Superior temporal gyrus (tissue), 1 donor: ENCODE measurements at regions not wholly inside any gene's neighbourhood (a gene's known extent, or its start where the extent isn't known, plus 50 kb on each side); places are given as distances from the start of the nearest gene placed in this dataset.
A peak's percentile ranks its signal among the peaks of the same experiment; 100 is the strongest.

Source experiments
- DNase-seq: peaks from one replicate; pipeline ENCODE4 v3.0.0-alpha.2; 2016; ENCODE audit errors: extremely low spot score

DNA sequence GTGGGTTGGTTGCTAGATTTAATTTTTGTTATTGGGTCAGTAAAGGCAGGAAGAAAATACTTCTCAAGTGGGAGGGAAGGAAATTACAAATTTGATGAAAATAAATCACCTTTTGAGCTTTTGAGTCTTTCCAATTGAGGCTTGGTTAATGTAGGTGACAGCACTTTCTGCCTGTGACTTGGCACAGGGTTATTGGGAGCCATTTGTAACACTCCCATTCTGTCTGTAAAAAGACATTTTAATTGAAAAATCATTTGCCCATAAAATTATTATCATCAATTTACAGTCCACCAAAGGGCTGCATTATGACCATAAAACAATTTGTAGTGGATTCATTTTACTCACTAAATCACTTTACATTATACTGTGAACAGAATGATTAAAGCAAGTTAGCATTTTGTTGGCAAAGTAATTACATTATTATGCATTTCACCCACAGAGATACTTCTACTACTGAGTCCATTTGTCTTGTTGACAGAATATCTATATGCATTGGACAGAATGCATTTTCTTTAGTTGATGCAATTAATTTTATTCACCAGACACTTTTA, 974.6 kb downstream of the UQCRFS1 start:
- DNase-seq = no peak

DNA sequence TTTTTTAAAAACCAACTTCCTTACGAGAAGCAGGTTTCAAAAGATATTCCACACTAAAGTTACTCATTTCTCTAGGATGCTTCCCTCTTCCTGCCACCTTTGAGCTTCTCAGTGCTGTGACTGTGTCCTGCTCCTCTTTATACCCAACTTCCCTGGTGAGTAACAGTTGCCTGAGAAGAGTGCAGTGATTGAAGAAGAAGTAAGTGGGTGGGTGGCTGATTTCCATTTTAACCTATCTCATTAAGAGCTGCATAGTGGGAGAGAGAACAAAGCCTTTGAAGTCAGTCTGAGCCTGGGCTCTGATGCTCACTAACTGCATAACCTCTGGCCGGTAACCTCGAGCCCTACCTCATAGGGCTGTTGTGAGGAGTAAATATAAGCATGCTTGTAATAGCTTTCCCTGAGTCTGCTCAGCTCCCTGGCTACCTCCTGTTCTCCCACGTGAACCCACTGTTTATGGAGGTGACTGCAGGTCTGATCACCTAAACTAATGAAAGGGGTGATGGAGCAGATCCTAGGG, 977.3 kb downstream of the UQCRFS1 start:
- DNase-seq = no peak

DNA sequence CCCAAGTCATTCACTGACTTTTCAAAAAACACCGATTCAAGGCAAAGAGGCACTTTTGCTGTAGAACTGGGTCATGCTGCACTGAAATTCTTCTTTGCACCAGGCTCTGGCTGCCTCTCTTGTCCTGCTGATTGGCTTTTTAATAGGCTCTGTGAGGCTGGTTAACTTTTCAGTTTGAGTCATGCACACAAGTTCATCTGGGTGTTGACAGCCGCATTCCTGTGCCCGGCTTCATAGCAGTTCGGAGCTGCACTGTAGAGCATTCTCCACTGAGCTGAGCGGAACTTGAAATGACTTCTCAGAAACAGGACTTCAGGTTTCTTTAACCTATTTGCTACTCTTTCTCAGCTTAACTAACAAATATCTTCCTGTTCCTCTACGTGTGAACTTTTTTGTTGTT, 978.3 kb downstream of the UQCRFS1 start:
- no peak for DNase-seq

DNA sequence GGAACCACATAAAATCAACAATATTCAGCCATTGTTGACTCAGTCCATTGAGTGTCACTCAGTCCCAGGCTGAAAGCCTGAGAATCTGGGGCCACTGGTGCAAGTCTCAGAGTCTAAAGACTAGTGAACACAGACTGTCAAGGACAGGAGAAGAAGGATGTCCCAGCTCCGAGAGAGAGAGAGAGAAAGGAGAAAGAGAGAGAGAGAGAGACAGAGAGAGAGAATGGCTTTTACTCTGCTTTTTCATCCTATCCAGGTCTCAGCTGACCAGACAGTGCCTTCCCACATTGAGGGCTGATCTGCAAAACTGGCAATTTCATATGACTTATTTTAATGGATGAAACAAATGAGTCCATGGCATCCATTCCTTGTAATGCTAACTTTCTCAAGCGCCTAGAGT, 984.1 kb downstream of the UQCRFS1 start:
- DNase-seq = no peak

DNA sequence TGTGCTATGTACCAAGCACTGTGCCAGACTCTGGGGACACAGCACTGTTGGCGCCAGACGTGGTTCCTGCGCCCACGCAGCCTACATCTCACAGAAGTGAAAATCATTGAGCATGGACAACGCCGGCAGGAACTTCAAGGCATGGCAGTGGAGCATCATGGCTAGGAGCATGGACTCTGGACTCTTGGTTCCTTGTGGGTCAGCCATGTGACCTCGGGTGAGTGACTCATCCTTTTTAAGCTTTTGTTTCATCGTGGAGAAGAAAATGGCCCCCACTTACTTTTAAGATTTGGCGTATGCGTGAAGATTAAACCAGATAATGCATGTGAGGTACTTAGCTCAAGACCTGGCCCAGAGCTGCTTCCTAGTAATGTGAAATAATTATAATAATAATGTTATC, 988.5 kb downstream of the UQCRFS1 start:
- DNase-seq = no peak

DNA sequence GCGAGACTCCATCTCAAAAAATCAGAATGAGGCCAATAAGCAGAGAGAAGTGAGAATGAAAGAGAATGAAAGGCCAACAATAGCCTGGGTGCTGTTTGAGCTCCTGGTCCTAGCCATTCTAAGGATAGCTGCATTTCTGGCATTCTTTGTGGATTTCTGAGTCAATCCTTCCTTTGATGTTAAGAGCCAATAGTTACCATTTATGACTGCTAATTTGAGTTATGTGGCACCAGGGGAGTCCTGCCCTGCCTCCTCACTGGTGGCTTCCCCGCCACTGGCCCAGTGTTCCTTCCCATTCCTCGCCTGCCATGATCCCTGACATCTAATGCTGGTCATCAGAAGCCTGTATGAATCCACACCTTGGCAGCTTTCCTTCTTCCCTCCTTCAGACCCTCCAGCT, 991.2 kb downstream of the UQCRFS1 start:
- DNase-seq = no peak

DNA sequence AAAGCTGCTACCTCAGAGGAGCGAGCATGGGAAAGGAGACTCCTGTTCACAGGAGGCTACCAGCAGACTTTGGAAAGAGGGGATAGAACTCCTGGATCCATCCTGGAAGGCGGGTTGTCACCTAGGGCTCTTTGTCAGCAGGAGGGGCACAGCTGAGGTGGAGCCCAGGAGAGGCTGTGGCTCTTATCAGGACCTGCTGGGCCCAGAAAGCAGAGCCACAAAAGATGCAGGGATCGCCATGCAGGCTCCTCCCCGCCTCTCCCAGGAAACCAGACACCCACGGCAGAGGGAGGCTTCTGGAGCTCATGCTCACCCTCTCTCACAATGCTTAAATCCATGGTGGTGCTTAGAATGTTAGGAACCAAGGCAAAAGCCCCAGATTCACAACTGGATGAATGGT, 994.2 kb downstream of the UQCRFS1 start:
- no peak for DNase-seq

DNA sequence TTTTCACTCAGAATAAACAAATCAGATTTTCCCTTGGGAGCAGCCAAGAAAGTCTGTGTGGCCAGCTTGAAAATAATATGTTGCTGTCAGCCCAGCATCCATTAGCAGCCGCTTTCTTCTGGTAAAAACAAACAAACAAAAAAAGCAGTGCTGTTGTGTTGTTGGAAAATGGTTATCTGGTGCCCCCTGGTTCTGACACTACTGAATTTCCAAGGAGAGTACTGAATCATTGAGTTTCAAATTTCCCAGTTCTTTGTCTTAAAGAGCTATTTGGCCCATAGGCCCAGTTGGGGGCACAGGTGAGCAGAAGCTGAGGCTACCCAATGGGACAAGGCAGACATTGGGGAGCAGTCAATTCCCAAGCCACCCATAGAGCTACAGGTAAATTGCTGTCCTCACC, 995.9 kb downstream of the UQCRFS1 start:
- no peak for DNase-seq

DNA sequence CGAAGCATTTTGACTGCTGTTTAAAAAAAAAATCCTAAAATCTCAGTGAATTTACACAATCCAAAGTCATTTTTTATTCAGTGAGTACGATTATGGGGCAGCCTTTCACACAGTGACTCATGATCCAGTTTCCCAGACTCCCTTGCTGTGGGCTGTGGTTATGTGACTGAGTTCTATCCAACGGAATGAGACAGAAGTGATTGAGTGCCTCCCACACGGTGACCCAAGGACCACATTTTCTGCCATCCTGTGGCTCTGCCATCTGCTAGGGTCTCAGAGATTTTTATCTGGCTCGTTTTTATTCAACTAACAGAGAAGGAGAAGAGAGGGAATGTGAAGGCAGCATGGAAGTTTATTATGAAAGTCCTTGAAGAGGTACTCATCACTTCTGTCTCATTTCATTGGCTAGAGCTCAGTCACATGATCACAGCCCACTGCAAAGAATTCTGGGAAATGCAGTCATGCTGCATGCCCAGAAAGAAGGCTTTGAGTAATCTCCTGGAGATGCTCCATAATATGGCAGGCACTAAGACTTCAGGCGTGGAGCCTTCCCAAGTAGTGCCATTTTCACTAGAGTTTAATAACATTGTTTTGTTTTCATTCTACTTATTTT, 999.4 kb downstream of the UQCRFS1 start:
- no peak for DNase-seq

DNA sequence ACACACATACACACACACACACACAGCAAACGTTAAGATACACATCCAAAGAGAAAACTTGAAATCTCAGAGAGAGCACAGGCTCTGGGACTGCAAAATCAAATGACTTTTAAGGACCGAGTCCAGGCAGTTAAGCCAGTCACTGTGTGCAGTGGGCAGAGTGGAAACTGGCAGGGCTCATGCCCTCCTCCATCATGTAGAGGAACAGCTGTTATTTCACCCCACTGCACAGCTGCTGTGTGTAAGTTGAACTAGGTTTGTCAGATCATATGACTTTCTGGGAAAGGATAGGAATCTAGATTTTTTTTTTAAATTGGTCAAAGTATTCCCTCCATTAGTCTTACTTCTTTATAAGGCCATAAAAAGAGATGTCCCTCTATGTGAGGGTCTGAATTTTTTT, 1002.1 kb downstream of the UQCRFS1 start:
- DNase-seq = no peak

DNA sequence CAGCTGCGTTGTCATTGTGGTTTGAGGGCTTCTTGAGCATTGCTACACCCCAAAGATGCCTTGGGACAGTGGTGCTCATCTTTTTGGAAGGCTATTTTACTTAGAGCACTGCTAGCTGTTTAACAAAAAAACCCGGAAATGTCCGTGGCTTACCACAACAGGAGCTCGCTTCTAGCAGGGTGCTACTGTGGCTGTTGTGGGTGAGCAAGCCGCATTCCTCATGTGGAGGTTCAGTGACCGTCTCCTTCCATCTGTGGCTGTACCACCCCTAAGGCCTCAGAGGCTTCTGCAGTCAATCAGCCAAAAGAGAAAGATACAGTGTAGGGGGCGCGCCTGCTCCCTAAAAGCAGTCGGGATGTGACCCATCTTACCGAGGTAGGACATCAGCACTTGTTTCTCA, 1004.2 kb downstream of the UQCRFS1 start:
- no peak for DNase-seq

DNA sequence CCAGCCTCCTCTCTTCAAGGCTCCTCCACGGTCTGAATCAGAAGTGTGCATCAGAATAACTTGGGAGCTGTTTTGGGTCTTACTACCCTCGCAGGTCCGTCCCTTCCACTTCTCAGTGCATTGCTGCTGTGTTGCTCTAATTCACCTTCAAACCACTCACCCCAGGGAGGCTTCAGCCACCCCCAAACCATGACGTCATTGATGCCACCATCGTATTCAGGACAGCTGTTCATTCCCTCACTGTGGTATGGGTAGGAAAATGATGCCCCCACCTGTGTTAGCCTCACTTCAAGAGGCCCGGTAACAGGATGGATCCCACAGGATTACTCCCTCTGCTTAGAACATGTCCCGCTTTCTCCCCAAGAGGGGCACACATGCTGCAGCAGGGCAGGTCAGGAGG, 1005.7 kb downstream of the UQCRFS1 start:
- no peak for DNase-seq

DNA sequence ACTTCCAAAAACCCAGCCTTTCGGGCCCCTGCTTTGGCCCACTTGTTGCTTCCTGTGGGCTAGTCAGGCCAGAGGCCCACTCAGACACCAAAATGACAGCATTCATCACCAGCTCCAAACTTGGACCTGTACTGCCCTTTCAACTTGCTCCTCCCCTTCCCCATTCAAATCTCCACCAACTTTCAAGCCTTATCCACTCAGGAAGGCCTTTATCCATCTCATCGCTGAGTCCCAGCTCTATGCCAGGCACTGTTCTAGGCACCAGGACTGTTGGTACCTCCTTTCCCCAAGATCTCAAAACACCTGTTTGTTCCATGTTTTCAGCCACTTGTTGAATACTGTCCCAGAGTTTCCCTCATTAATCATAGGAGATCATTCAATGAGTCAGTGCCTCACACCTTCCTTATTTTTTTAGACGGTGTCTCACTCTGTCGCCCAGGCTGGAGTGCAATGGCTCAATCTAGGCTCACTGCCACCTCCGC, 1011.4 kb downstream of the UQCRFS1 start:
- DNase-seq = no peak

DNA sequence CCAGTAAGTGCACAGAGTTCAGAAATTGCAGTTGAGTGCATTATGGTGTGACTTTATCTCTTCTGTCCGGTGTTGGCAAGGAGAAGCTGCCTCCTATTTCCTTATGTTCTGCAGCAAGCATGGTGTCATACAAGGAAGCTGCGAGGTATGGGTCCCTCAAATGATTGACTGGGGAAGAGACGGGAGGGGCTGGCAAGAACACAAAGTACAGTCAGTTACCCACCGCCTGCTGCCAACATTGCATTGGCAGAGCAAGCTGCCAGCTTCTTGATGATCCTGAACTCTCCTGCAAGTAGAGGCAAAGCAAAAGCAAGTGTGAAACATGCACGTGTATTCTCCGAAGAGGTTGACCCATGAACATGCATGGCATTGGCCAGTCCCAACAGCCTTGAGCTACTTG, 1013.6 kb downstream of the UQCRFS1 start:
- DNase-seq = no peak

DNA sequence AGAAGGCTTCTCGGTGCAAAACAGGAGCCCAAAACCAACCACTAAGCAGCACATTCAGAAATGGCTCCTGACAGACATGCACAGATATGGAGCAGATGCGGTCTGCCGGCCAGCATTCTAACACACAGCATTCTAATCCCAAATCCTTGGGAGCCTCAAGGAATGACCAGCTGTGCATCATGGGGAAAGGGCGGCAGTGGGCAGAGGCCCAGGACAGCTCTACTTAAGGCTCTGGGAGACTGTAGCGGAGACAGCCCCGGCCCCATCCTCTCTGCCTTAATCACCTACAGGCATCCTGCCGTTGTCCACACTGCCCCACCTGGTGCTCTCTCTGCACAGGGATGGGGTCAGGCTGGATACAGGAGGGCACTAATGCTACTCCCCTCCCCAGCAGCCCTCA, 1016.0 kb downstream of the UQCRFS1 start:
- DNase-seq = no peak

DNA sequence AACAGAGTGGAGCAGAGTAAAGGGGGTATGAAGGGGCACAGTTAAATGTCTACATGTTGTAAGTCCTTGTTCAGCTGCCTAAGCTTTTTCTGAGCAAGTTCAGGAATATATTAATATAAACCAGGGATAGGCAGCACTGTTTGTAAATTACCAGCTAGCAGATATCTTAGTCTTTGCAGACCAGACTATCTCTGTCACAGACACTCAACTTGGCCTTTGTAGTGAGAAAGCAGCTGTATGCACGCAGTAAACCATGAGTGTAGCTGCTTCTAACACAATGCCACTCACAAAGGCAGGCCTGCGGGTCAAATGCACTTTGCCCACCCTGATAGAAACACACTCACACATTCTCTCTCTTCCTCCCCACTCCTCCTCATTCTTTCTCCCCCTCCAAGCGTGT, 1016.9 kb downstream of the UQCRFS1 start:
- no peak for DNase-seq

DNA sequence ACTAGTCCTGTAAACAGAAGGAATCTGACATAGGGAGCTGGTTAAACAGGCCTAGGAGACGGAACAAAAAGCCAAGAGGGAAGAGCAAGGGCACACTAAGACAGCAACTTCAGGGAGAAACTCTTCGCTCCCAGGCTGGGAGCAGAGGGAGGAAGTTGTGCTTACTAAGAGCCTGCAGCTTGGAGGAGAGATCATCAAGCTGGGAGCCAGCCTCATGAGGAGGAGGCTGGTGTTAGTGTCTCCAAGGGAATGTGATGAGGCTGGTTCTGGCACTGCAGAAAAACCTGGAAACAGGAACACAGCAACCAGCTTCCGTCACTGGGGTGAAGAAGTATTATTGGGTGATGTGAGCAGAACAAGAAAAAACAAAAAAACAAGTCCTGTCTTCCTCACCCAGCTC, 1027.3 kb downstream of the UQCRFS1 start:
- peak; percentile 26 for DNase-seq

DNA sequence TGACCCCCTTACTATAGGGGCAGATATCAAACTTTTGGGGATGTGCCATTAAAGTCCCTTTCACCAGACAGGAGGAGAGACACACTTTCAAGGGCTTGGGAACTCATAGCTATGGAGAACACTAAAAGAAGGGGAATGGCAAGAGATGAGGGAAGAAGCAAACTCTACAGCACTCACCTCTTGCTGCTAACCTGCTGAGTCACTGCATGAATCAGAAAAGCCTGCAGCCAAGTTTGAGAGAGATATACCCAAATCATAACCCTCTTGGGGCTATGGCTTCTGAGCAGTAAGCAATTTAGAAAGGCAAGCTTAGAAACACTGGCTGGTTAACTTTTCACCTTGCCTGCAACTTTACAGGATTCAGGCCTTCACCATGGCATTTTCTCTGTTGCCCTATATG, 1028.0 kb downstream of the UQCRFS1 start:
- peak; percentile 20 for DNase-seq

DNA sequence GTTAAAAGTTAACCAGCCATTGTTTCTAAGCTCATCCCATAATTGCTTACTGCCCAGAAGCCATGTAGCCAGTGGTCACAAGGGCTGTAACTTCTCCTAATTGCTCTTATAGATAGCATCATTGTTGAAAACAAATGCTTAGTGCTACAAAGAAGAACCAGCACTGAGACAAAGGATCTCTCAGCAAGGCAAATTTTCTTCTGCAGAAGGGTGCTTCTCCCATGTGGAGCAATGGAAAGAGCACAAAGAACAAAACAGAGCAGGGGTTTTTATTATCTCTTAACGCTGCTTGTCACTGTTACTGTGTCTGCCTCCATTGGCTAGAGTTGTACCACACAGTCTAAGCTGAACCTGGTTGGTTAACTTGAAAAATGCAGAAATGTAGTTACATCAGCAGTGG, 1036.8 kb downstream of the UQCRFS1 start:
- DNase-seq = no peak

DNA sequence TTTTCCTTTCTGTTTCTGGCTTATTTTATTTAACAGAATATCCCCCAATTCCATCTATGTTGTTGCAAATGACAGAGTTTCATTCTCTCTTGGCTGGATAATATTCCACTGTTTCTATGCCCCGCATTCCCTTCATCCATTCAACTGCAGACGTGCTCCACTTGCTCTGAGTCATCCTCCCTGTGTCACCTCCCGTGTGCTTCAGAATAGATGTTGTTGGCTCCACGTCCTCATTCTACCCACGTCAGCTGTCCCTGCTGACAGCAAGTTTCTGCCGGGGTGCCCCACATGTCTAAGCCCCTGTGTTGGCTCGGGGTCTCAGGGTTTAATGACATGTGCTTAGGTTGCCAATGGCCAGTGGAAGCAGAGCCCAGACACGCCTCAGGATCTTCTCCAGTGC, 1041.0 kb downstream of the UQCRFS1 start:
- DNase-seq = no peak

DNA sequence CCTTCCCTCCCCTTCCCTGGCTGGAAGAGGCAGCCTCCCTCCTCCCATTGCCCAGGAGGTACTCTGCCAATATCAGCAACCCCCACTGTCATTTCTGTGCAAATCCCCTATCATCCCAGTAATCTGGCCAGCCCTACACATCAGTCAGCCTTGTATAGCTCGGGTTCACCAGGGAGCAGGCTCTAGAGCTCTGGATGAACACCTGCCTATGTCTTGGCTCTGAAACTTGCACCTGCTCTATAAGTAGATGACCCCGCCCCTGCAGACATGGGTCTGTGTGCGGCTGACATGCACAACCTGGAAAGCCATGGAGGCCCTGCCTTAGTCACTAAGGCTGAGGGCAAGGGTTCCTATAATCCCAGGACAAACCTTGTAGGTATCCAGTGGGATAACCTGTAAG, 1042.9 kb downstream of the UQCRFS1 start:
- DNase-seq = no peak

DNA sequence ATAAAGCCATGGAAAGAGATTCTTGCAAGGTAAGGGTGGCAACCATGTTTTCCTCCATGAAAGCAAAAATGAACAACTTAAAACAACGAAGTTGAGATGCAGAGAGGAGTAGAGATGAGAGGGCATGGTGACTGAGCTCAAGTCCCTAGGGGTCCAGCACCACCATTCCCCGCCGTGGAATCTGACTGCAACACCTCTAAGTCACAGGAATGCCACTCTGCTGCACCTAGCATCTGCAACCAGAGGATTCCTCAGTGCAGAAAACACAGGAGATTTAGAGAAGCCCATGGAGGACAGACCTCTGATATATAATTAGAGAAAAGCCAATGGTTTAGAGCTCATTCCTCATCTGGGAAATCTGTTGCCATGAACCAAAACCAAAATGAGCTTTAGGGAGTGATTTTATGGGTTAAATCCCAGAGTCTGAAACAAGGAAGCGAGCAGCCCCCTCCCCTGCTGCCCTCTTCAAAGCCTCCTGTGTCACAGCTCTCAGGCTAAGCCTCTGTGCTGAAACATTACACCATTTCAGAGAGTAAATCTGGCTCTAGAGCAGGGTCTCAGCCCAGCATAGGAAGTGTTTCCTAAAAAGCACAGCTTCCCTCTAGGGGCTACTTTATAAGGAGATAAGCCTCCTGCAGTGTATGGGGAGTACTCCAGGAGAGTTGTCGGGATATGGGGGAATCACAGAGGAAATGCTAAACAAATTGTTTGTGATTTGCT, 1043.6 kb downstream of the UQCRFS1 start:
- no peak for DNase-seq

DNA sequence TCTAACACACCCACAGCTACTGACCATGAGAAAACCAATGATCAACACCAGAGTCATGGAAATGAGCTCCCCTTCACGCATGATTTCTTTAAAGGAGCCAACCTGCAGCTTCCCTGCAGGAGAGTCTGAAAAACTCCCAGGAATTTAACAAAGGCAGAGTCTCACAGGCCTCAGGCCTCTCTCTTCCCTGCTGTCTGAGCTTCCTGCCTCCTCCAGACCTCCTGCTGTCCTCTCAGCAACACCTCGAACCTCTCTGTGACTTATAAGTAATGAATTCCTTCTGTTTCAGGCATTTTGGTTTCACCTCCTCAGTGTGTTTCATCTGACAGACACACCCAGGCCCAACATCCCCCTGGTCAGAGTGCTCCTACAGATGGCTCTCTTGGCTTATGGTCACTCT, 1044.4 kb downstream of the UQCRFS1 start:
- DNase-seq = no peak
